ENCODE measurements at regions not wholly inside any gene's neighbourhood (a gene's known extent, or its start where the extent isn't known, plus 50 kb on each side); places are given as distances from the start of the nearest gene placed in this dataset.

GRCh38 chr7:130921391-130922180, 187.6 kb upstream of the KLF14 start:
- peak overlapping the region; percentile 91 to 97 (median 94) for H3K27ac ChIP-seq
- intact Hi-C loops (cut with DNase I; ENCODE audit: low total_unique reads) (no loop called here), in situ Hi-C loops (cut with MboI; ENCODE audit: low sequenced_read_pairs in 4 of 4) (no loop called here)
- peak in 1 of 2 donors; percentile 83 for DNase-seq
- TF ChIP-seq CTCF (IDR thresholded peaks at IDR 0.05 in 4 of 5, conservative IDR thresholded peaks at IDR 0.05 in 1 of 5) (no peak), POLR2A (IDR thresholded peaks at IDR 0.05) (peak in 1 of 2 donors; percentile 71)
- no peaks in the 10 kb centered on the region for H3K27me3 ChIP-seq
- H3K9me3 ChIP-seq = no peaks in the 10 kb centered on the region
- H3K4me1 ChIP-seq = peaks cover 94 to 100% of the 10 kb centered on the region in 2 donors
- peak overlapping the region; percentile 9 to 37 (median 18) for H3K4me3 ChIP-seq
- no peaks in the 10 kb centered on the region for H3K36me3 ChIP-seq
- peak; percentile 53 to 68 for ATAC-seq

- Histone ChIP-seq H3K36me3 (no peaks in the 10 kb centered on the region), H3K9me3 (no peaks in the 10 kb centered on the region), H3K4me3 (peak overlapping the region in 3 of 4 donors; percentile 17 to 37 (median 20)), H3K27me3 (no peaks in the 10 kb centered on the region), H3K4me1 (peaks cover 94 to 100% of the 10 kb centered on the region in 2 donors), H3K27ac (peak overlapping the region; percentile 91 to 97 (median 94))
- no peak for ATAC-seq
- TF ChIP-seq POLR2A (IDR thresholded peaks at IDR 0.05) (no peak), CTCF (IDR thresholded peaks at IDR 0.05 in 4 of 5, conservative IDR thresholded peaks at IDR 0.05 in 1 of 5) (no peak)
- no peak for DNase-seq
- intact Hi-C loops (cut with DNase I; ENCODE audit: low total_unique reads) (no loop called here), in situ Hi-C loops (cut with MboI; ENCODE audit: low sequenced_read_pairs in 4 of 4) (no loop called here)
These were observed 188.5 kb upstream of the KLF14 start for GRCh38 chr7:130922206-130923112.

- TF ChIP-seq CTCF (IDR thresholded peaks at IDR 0.05 in 4 of 5, conservative IDR thresholded peaks at IDR 0.05 in 1 of 5) (no peak), POLR2A (IDR thresholded peaks at IDR 0.05) (no peak)
- no peak for DNase-seq
- Histone ChIP-seq H3K4me1 (peaks cover 94 to 100% of the 10 kb centered on the region in 2 donors), H3K36me3 (no peaks in the 10 kb centered on the region), H3K27me3 (no peaks in the 10 kb centered on the region), H3K4me3 (peak overlapping the region in 2 of 4 donors; percentile 20 to 37), H3K27ac (peak overlapping the region; percentile 91 to 97 (median 94)), H3K9me3 (no peaks in the 10 kb centered on the region)
- intact Hi-C loops (cut with DNase I; ENCODE audit: low total_unique reads) (no loop called here), in situ Hi-C loops (cut with MboI; ENCODE audit: low sequenced_read_pairs in 4 of 4) (no loop called here)
- ATAC-seq = no peak
These were observed 189.4 kb upstream of the KLF14 start for GRCh38 chr7:130923365-130923764.

GRCh38 chr7:130923930-130924329, 189.9 kb upstream of the KLF14 start:
- peak overlapping the region in 2 of 4 donors; percentile 20 to 21 for H3K4me3 ChIP-seq
- H3K36me3 ChIP-seq = no peaks in the 10 kb centered on the region
- intact Hi-C loops (cut with DNase I; ENCODE audit: low total_unique reads) = no loop called here

More at GRCh38 chr7:130923930-130924329, 189.9 kb upstream of the KLF14 start:
- ATAC-seq (no peak), DNase-seq (no peak)
- TF ChIP-seq POLR2A (IDR thresholded peaks at IDR 0.05) = no peak
- no peak for TF ChIP-seq CTCF (IDR thresholded peaks at IDR 0.05 in 4 of 5, conservative IDR thresholded peaks at IDR 0.05 in 1 of 5)
- Histone ChIP-seq H3K27ac (peak overlapping the region; percentile 91 to 97 (median 94)), H3K9me3 (no peaks in the 10 kb centered on the region), H3K4me1 (peaks cover 94 to 98% of the 10 kb centered on the region in 2 donors), H3K27me3 (no peaks in the 10 kb centered on the region)
- in situ Hi-C loops (cut with MboI; ENCODE audit: low sequenced_read_pairs in 4 of 4) = no loop called here

Data from gastrocnemius medialis (tissue), 4 donors.